ENCODE measurements at regions not wholly inside any gene's neighbourhood (a gene's known extent, or its start where the extent isn't known, plus 50 kb on each side); places are given as distances from the start of the nearest gene placed in this dataset.

GRCh38 chr18:54529444-54529843 is 61.6 kb upstream of the DYNAP start:
- DNase-seq (ENCODE audit: low read depth) = no peak
- no peak for TF ChIP-seq CTCF (IDR thresholded peaks at IDR 0.05; ENCODE audit: control insufficient read depth, insufficient read depth, low read depth, low read length, missing control alignments)
- no peak overlapping the region for H3K4me3 ChIP-seq (ENCODE audit: control insufficient read depth, low read depth, low read length)

GRCh38 chr18:54530285-54530684 is 60.8 kb upstream of the DYNAP start:
- no peak overlapping the region for H3K4me3 ChIP-seq (ENCODE audit: control insufficient read depth, low read depth, low read length)
- no peak for DNase-seq (ENCODE audit: low read depth)
- no peak for TF ChIP-seq CTCF (IDR thresholded peaks at IDR 0.05; ENCODE audit: control insufficient read depth, insufficient read depth, low read depth, low read length, missing control alignments)

GRCh38 chr18:54531402-54532065 is 59.5 kb upstream of the DYNAP start:
- no peak overlapping the region for H3K4me3 ChIP-seq (ENCODE audit: control insufficient read depth, low read depth, low read length)
- DNase-seq (ENCODE audit: low read depth) = no peak
- no peak for TF ChIP-seq CTCF (IDR thresholded peaks at IDR 0.05; ENCODE audit: control insufficient read depth, insufficient read depth, low read depth, low read length, missing control alignments)

- no peak for DNase-seq (ENCODE audit: low read depth)
- no peak overlapping the region for H3K4me3 ChIP-seq (ENCODE audit: control insufficient read depth, low read depth, low read length)
- TF ChIP-seq CTCF (IDR thresholded peaks at IDR 0.05; ENCODE audit: control insufficient read depth, insufficient read depth, low read depth, low read length, missing control alignments) = no peak
These were observed 58.8 kb upstream of the DYNAP start for GRCh38 chr18:54532222-54532621.

- no peak for TF ChIP-seq CTCF (IDR thresholded peaks at IDR 0.05; ENCODE audit: control insufficient read depth, insufficient read depth, low read depth, low read length, missing control alignments)
- no peak overlapping the region for H3K4me3 ChIP-seq (ENCODE audit: control insufficient read depth, low read depth, low read length)
- DNase-seq (ENCODE audit: low read depth) = no peak
These were observed 58.1 kb upstream of the DYNAP start for GRCh38 chr18:54532962-54533361.
